Hepatocyte (in vitro differentiated cells): ENCODE measurements at regions not wholly inside any gene's neighbourhood (a gene's known extent, or its start where the extent isn't known, plus 50 kb on each side); places are given as distances from the start of the nearest gene placed in this dataset.
A peak's percentile ranks its signal among the peaks of the same experiment; 100 is the strongest.

Source experiments
- DNase-seq: peaks from one replicate; pipeline ENCODE4 v3.0.0-alpha.2; 2016; ENCODE audit warnings: low spot score
- H2AFZ ChIP-seq: fragments of 200-600 bp; sonication (generic); 2 replicates; pipeline ENCODE4 v1.6.0; 2016; ENCODE audit warnings: antibody characterized with exemption, mild to moderate bottlenecking
- H3K27ac ChIP-seq: fragments of 200-600 bp; sonication (generic); 2 replicates; pipeline ENCODE4 v1.5.1; 2016; ENCODE audit warnings: mild to moderate bottlenecking
- H3K27me3 ChIP-seq: fragments of 200-600 bp; sonication (generic); 2 replicates; pipeline ENCODE4 v1.6.1; 2016
- H3K36me3 ChIP-seq: fragments of 200-600 bp; sonication (generic); replicated peaks from 2 replicates; pipeline ENCODE4 v1.5.1; 2016; ENCODE audit warnings: low read depth; ENCODE audit not compliant: insufficient read depth
- H3K4me1 ChIP-seq: fragments of 200-600 bp; sonication (generic); 2 replicates; pipeline ENCODE4 v1.5.1; 2016; ENCODE audit warnings: mild to moderate bottlenecking, moderate library complexity; ENCODE audit not compliant: insufficient read depth
- H3K4me2 ChIP-seq: fragments of 200-600 bp; sonication (generic); 2 replicates; pipeline ENCODE4 v1.6.0; 2016
- H3K4me3 ChIP-seq: fragments of 200-600 bp; sonication (generic); 2 replicates; pipeline ENCODE4 v1.5.1; 2016; ENCODE audit warnings: mild to moderate bottlenecking
- H3K79me2 ChIP-seq: fragments of 200-600 bp; sonication (generic); 2 replicates; pipeline ENCODE4 v1.6.0; 2017; ENCODE audit warnings: mild to moderate bottlenecking
- H3K9me2 ChIP-seq: fragments of 200-600 bp; sonication (generic); replicated peaks from 2 replicates; pipeline ENCODE4 v1.6.0; 2017; ENCODE audit warnings: mild to moderate bottlenecking; ENCODE audit not compliant: insufficient read depth
- H3K9me3 ChIP-seq: fragments of 200-600 bp; sonication (generic); 2 replicates; pipeline ENCODE4 v1.5.1; 2016; ENCODE audit warnings: low read depth, mild to moderate bottlenecking
- H4K20me1 ChIP-seq: fragments of 200-600 bp; sonication (generic); 2 replicates; pipeline ENCODE4 v1.6.0; 2016; ENCODE audit warnings: mild to moderate bottlenecking; ENCODE audit not compliant: insufficient read depth, poor library complexity, severe bottlenecking
- CTCF ChIP-seq: fragments of 200-600 bp; sonication (generic); IDR thresholded peaks from 2 replicates; pipeline ENCODE4 v1.5.1; 2016; ENCODE audit warnings: antibody characterized with exemption, mild to moderate bottlenecking; ENCODE audit not compliant: poor library complexity
- EZH2 ChIP-seq: fragments of 200-600 bp; sonication (generic); IDR thresholded peaks from 2 replicates; pipeline ENCODE4 v1.6.1; 2016; ENCODE audit warnings: antibody characterized with exemption, mild to moderate bottlenecking, borderline replicate concordance
- EZH2phosphoT487 ChIP-seq: fragments of 200-600 bp; sonication (generic); IDR thresholded peaks from one replicate; pipeline ENCODE4 v1.6.1; 2018; ENCODE audit warnings: antibody characterized with exemption, mild to moderate bottlenecking, low read depth, moderate library complexity; ENCODE audit not compliant: unreplicated experiment, severe bottlenecking
- WGBS: methylation state at CpG from one replicate; pipeline ENCODE4 v1.1.6; 2016; ENCODE audit warnings: low lambda C conversion rate; ENCODE audit errors: missing lambda C conversion rate; 5-methylcytosine and 5-hydroxymethylcytosine counted together

- DNase-seq: peak; percentile 23
- Histone ChIP-seq H4K20me1 (no peaks in the 10 kb centered on the region), H3K4me1 (peaks cover 14% of the 10 kb centered on the region), H3K36me3 (no peaks in the 10 kb centered on the region), H3K9me3 (no peaks in the 10 kb centered on the region), H3K4me3 (no peak overlapping the region), H2AFZ (no peak overlapping the region), H3K79me2 (no peaks in the 10 kb centered on the region), H3K4me2 (no peak overlapping the region), H3K27ac (no peak overlapping the region), H3K27me3 (no peaks in the 10 kb centered on the region), H3K9me2 (no peaks in the 10 kb centered on the region)
- no peak for TF ChIP-seq EZH2
- TF ChIP-seq CTCF: no peak
- no peak for TF ChIP-seq EZH2phosphoT487
- 61% methylated on average over 1 of the region's 1 CpG for WGBS
These were observed 308.1 kb upstream of the LYPLAL1 start for GRCh38 chr1:218865591-218865990.

GRCh38 chr1:218866507-218866906, 307.2 kb upstream of the LYPLAL1 start:
- Histone ChIP-seq H3K36me3 (no peaks in the 10 kb centered on the region), H3K79me2 (no peaks in the 10 kb centered on the region), H3K9me3 (no peaks in the 10 kb centered on the region), H2AFZ (no peak overlapping the region), H3K9me2 (no peaks in the 10 kb centered on the region), H3K27ac (no peak overlapping the region), H3K27me3 (no peaks in the 10 kb centered on the region), H3K4me3 (no peak overlapping the region), H4K20me1 (no peaks in the 10 kb centered on the region), H3K4me1 (peaks cover 14% of the 10 kb centered on the region), H3K4me2 (no peak overlapping the region)
- WGBS: 67% methylated on average over 1 of the region's 1 CpG
- DNase-seq: no peak
- TF ChIP-seq CTCF (no peak), EZH2 (no peak), EZH2phosphoT487 (no peak)

- Histone ChIP-seq H3K4me1 (peaks cover 14% of the 10 kb centered on the region), H3K9me3 (no peaks in the 10 kb centered on the region), H3K79me2 (no peaks in the 10 kb centered on the region), H3K4me2 (no peak overlapping the region), H3K36me3 (no peaks in the 10 kb centered on the region), H3K27ac (no peak overlapping the region), H4K20me1 (no peaks in the 10 kb centered on the region), H3K9me2 (no peaks in the 10 kb centered on the region), H2AFZ (no peak overlapping the region), H3K4me3 (no peak overlapping the region), H3K27me3 (no peaks in the 10 kb centered on the region)
- TF ChIP-seq EZH2: no peak
- TF ChIP-seq EZH2phosphoT487: no peak
- no peak for TF ChIP-seq CTCF
- DNase-seq: no peak
- WGBS: 66% methylated on average over 3 of the region's 3 CpGs
These were observed 306.6 kb upstream of the LYPLAL1 start for GRCh38 chr1:218867066-218867465.
